OCI-LY1 (cell line): ENCODE measurements at regions not wholly inside any gene's neighbourhood (a gene's known extent, or its start where the extent isn't known, plus 50 kb on each side); places are given as distances from the start of the nearest gene placed in this dataset.

Experiments
- EZH2 ChIP-seq: fragments of 200-600 bp; sonication (generic), shearing (Covaris generic); IDR thresholded peaks from 2 replicates; pipeline ENCODE4 v1.8.0; 2017; ENCODE audit warnings: borderline replicate concordance, mixed run types, mild to moderate bottlenecking, antibody characterized with exemption, low read length, moderate library complexity, mixed read lengths
- TF ChIP-seq, protein P1 (sequence below): fragments of 200-600 bp; sonication (generic), shearing (Covaris generic); IDR thresholded peaks from 2 replicates; pipeline ENCODE4 v1.5.1; 2017; ENCODE audit warnings: mild to moderate bottlenecking, antibody characterized with exemption, low read length, moderate library complexity, mixed read lengths

DNA sequence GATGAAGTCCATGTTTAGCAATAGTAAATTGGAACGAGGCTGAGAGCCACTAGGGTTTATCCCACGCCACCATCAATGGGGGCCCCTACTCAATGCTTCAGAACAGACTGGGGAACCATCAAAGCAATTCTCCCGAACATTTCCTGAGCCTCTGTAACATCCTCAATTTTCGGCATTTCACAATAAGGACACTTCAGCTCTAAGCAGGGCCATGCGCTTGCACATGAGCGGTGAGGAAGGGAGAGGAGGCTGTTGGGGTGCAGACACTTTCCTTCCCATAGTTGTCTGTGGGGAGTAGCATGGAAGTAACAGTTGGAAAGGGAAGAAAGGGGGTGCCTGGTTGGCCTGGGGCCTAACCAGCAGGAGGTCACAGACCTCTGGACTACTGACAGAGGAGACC lies 129.9 kb upstream of the PRMT8 start:
- TF ChIP-seq, protein P1, sequence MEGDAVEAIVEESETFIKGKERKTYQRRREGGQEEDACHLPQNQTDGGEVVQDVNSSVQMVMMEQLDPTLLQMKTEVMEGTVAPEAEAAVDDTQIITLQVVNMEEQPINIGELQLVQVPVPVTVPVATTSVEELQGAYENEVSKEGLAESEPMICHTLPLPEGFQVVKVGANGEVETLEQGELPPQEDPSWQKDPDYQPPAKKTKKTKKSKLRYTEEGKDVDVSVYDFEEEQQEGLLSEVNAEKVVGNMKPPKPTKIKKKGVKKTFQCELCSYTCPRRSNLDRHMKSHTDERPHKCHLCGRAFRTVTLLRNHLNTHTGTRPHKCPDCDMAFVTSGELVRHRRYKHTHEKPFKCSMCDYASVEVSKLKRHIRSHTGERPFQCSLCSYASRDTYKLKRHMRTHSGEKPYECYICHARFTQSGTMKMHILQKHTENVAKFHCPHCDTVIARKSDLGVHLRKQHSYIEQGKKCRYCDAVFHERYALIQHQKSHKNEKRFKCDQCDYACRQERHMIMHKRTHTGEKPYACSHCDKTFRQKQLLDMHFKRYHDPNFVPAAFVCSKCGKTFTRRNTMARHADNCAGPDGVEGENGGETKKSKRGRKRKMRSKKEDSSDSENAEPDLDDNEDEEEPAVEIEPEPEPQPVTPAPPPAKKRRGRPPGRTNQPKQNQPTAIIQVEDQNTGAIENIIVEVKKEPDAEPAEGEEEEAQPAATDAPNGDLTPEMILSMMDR: no peak
- TF ChIP-seq EZH2: no peak
